PC-9 (cell line): ENCODE measurements at regions not wholly inside any gene's neighbourhood (a gene's known extent, or its start where the extent isn't known, plus 50 kb on each side); places are given as distances from the start of the nearest gene placed in this dataset.

Experiments used
- CTCF ChIP-seq: fragments of 200-600 bp; sonication (generic); conservative IDR thresholded peaks from 2 replicates; pipeline ENCODE4 v1.6.1; 2017; ENCODE audit warnings: mixed run types, antibody characterized with exemption, mild to moderate bottlenecking, moderate library complexity
- EZH2 ChIP-seq: fragments of 200-600 bp; sonication (generic); IDR thresholded peaks from 2 replicates; pipeline ENCODE4 v1.8.0; 2017; ENCODE audit warnings: antibody characterized with exemption, low read depth

DNA sequence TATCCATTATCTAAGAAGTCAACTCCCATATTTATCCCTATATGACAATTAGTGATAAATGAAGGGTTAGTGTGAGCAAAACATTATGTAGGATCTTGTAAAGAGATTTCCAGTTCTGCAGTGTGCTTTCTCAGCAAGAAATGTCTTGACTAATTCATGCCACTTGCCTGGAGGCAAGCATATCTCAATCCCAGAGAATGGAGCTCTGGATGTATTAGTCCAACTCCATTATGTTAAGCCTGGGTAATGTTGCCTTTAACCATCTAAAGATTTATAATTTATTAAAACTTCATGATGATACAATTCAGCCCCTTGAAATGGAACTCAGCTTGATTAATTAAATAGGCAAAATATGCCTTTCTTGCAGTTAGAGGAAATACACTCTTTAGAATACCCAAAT, 1079.9 kb upstream of the LRRTM3 start:
- TF ChIP-seq CTCF: no peak
- no peak for TF ChIP-seq EZH2
